SK-N-SH (cell line): ENCODE measurements at regions not wholly inside any gene's neighbourhood (a gene's known extent, or its start where the extent isn't known, plus 50 kb on each side); places are given as distances from the start of the nearest gene placed in this dataset.

Experiments
- CTCF ChIA-PET: fragments of 300-600, 350-600 bp; formaldehyde crosslinking; extraction: SDS; loops from one replicate; lab custom pipeline; 2021; lab: Yijun Ruan, JAX
- POLR2A ChIA-PET: fragments of 350-600 bp; sonication (Branson Sonifier 250); formaldehyde crosslinking; extraction: SDS; loops from one replicate; lab custom pipeline; 2020; ENCODE audit warnings: antibody characterized with exemption, inconsistent platforms; lab: Yijun Ruan, JAX
- DNase-seq: peaks from one replicate; pipeline ENCODE4 v3.0.0; 2012
- H2AFZ ChIP-seq: fragments of 200-600 bp; sonication (generic); 2 replicates; pipeline ENCODE4 v1.8.1; 2016; ENCODE audit warnings: antibody characterized with exemption, mild to moderate bottlenecking, low read depth
- H3F3A ChIP-seq: fragments of 200-600 bp; sonication (generic); replicated peaks from 2 replicates; pipeline ENCODE3; 2016; ENCODE audit warnings: antibody characterized with exemption, mild to moderate bottlenecking; ENCODE audit not compliant: insufficient read depth
- H3K27ac ChIP-seq, 2 experiments: fragments of 200-500 bp in 1 of 2; fragments of 200-600 bp in 1 of 2; sonication (Bioruptor generic) in 1 of 2; sonication (generic), shearing (Covaris generic) in 1 of 2; 2 replicates each; pipeline versions ENCODE4 v1.5.1 to v1.6.1; 2014 to 2016; ENCODE audit warnings: low read depth in 2 of 2, inconsistent platforms in 1 of 2, low read length in 1 of 2, mild to moderate bottlenecking in 1 of 2, mixed read lengths in 1 of 2
- H3K27me3 ChIP-seq: fragments of 200-600 bp; sonication (generic), shearing (Covaris generic); 2 replicates; pipeline ENCODE4 v1.6.1; 2016; ENCODE audit warnings: mixed run types; ENCODE audit not compliant: insufficient read depth
- H3K36me3 ChIP-seq, 2 experiments: fragments of 200-500 bp in 1 of 2; fragments of 200-600 bp in 1 of 2; sonication (Bioruptor generic) in 1 of 2; sonication (generic) in 1 of 2; replicated peaks in 1 of 2; 2 replicates each; pipeline versions ENCODE3 to v1.5.1; 2014 to 2016; ENCODE audit warnings: low read length in 1 of 2, mild to moderate bottlenecking in 1 of 2; ENCODE audit not compliant: insufficient read depth in 2 of 2, control insufficient read depth in 1 of 2
- H3K4me1 ChIP-seq, 2 experiments: fragments of 200-500 bp in 1 of 2; fragments of 200-600 bp in 1 of 2; sonication (Bioruptor generic) in 1 of 2; sonication (generic), shearing (Covaris generic) in 1 of 2; 2 replicates each; pipeline versions ENCODE4 v1.5.1 to v1.6.1; 2014 to 2016; ENCODE audit warnings: low read depth in 1 of 2, low read length in 1 of 2, mixed run types in 1 of 2; ENCODE audit not compliant: insufficient read depth in 2 of 2, control insufficient read depth in 1 of 2
- H3K4me2 ChIP-seq: fragments of 200-600 bp; sonication (generic), shearing (Covaris generic); 2 replicates; pipeline ENCODE4 v1.6.1; 2017; ENCODE audit warnings: mixed run types
- H3K4me3 ChIP-seq, 2 experiments: fragments of 200-500 bp in 1 of 2; fragments of 200-600 bp in 1 of 2; sonication (Bioruptor generic) in 1 of 2; sonication (generic), shearing (Covaris generic) in 1 of 2; 2 replicates each; pipeline versions ENCODE4 v1.5.1 to v1.8.1; 2014 to 2016; ENCODE audit warnings: low read depth in 2 of 2, inconsistent platforms in 1 of 2, low read length in 1 of 2, mild to moderate bottlenecking in 1 of 2, mixed read lengths in 1 of 2, moderate library complexity in 1 of 2
- H3K79me2 ChIP-seq: fragments of 200-600 bp; sonication (generic); 2 replicates; pipeline ENCODE4 v1.8.1; 2017; ENCODE audit warnings: mild to moderate bottlenecking; ENCODE audit not compliant: insufficient read depth
- H3K9ac ChIP-seq: fragments of 200-600 bp; sonication (generic); 2 replicates; pipeline ENCODE4 v1.6.1; 2017; ENCODE audit warnings: mixed run types
- H3K9me2 ChIP-seq: fragments of 200-600 bp; sonication (generic); 2 replicates; pipeline ENCODE4 v1.6.1; 2017; ENCODE audit warnings: mixed run types
- H3K9me3 ChIP-seq: fragments of 200-600 bp; sonication (generic); 2 replicates; pipeline ENCODE4 v1.6.1; 2017; ENCODE audit warnings: mixed run types, mild to moderate bottlenecking, moderate library complexity
- H4K20me1 ChIP-seq: fragments of 200-600 bp; sonication (generic); 2 replicates; pipeline ENCODE4 v1.6.1; 2017; ENCODE audit warnings: mild to moderate bottlenecking, mixed run types; ENCODE audit not compliant: insufficient read depth
- CHD2 ChIP-seq: fragments of 150-350 bp; IDR thresholded peaks from 2 replicates; pipeline ENCODE4 v1.6.1; 2018; ENCODE audit warnings: low read length; ENCODE audit not compliant: partially characterized antibody
- EP300 ChIP-seq, 2 experiments: IDR thresholded peaks; 2 replicates each; pipeline versions ENCODE4 v1.4.0 to v1.6.1; 2012; ENCODE audit warnings: borderline replicate concordance in 1 of 2, low read depth in 1 of 2, low read length in 1 of 2
- EZH2phosphoT487 ChIP-seq: fragments of 200-600 bp; sonication (generic); IDR thresholded peaks from 2 replicates; pipeline ENCODE4 v1.6.1; 2017; ENCODE audit warnings: low read depth, mixed run types, mild to moderate bottlenecking, antibody characterized with exemption, moderate library complexity, borderline replicate concordance
- FOSL2 ChIP-seq: IDR thresholded peaks from 2 replicates; pipeline ENCODE4 v1.4.0; 2012; ENCODE audit warnings: low read depth, mild to moderate bottlenecking, moderate library complexity, borderline replicate concordance
- FOXM1 ChIP-seq: IDR thresholded peaks from 2 replicates; pipeline ENCODE4 v1.4.0; 2012; ENCODE audit warnings: low read depth, mild to moderate bottlenecking
- GATA2 ChIP-seq: sonication (generic); formaldehyde crosslinking; IDR thresholded peaks from 2 replicates; pipeline ENCODE4 v1.5.0; 2020; ENCODE audit warnings: mild to moderate bottlenecking, missing genetic modification reagents
- JUND ChIP-seq: IDR thresholded peaks from 2 replicates; pipeline ENCODE4 v1.4.0; 2012
- MXI1 ChIP-seq: IDR thresholded peaks from 2 replicates; pipeline ENCODE4 v1.6.1; 2012; ENCODE audit warnings: mild to moderate bottlenecking, low read depth, low read length, improper control_type of control experiment
- NRF1 ChIP-seq: IDR thresholded peaks from 2 replicates; pipeline ENCODE4 v1.6.1; 2012; ENCODE audit warnings: low read depth, mild to moderate bottlenecking, low read length
- PBX3 ChIP-seq: IDR thresholded peaks from 2 replicates; pipeline ENCODE4; 2012
- RAD21 ChIP-seq: IDR thresholded peaks from 2 replicates; pipeline ENCODE4 v1.6.1; 2012; ENCODE audit warnings: mild to moderate bottlenecking, low read length
- RCOR1 ChIP-seq: fragments of 150-350 bp; IDR thresholded peaks from 2 replicates; pipeline ENCODE4 v1.6.1; 2017; ENCODE audit warnings: antibody characterized with exemption, low read length
- REST ChIP-seq: IDR thresholded peaks from 2 replicates; pipeline ENCODE4 v1.6.1; 2012; ENCODE audit warnings: mild to moderate bottlenecking, low read depth, low read length, moderate library complexity
- RXRA ChIP-seq: IDR thresholded peaks from 2 replicates; pipeline ENCODE4 v1.4.0; 2012; ENCODE audit warnings: low read depth, mild to moderate bottlenecking, borderline replicate concordance
- SIN3A ChIP-seq: IDR thresholded peaks from 2 replicates; pipeline ENCODE4 v1.6.1; 2012; ENCODE audit warnings: low read depth, mild to moderate bottlenecking, low read length, moderate library complexity, borderline replicate concordance
- TAF1 ChIP-seq: IDR thresholded peaks from 2 replicates; pipeline ENCODE4 v1.6.1; 2012; ENCODE audit warnings: low read depth, mild to moderate bottlenecking, low read length, moderate library complexity, borderline replicate concordance
- TCF12 ChIP-seq: IDR thresholded peaks from 2 replicates; pipeline ENCODE4 v1.4.0; 2012
- TEAD4 ChIP-seq: IDR thresholded peaks from 2 replicates; pipeline ENCODE4 v1.4.0; 2012; ENCODE audit warnings: mild to moderate bottlenecking, borderline replicate concordance; ENCODE audit not compliant: insufficient read depth
- USF2 ChIP-seq: fragments of 150-350 bp; IDR thresholded peaks from 2 replicates; pipeline ENCODE4 v1.6.1; 2017; ENCODE audit warnings: antibody characterized with exemption, low read length, low read depth, borderline replicate concordance
- ZBTB33 ChIP-seq: IDR thresholded peaks from 2 replicates; pipeline ENCODE4 v1.4.0; 2012; ENCODE audit warnings: low read depth, borderline replicate concordance
- WGBS: methylation state at CpG from one replicate; pipeline ENCODE4 v1.1.6; 2017; ENCODE audit warnings: low lambda C conversion rate; 5-methylcytosine and 5-hydroxymethylcytosine counted together

GRCh38 chr7:52080493-52080892 lies 763.9 kb upstream of the COBL start:
- Histone ChIP-seq H4K20me1 (no peaks in the 10 kb centered on the region), H3K9me2 (no peaks in the 10 kb centered on the region)
- TF ChIP-seq TCF12: no peak
- no peak for TF ChIP-seq RAD21
- no peak for TF ChIP-seq EZH2phosphoT487
- no peak for TF ChIP-seq NRF1
- TF ChIP-seq SIN3A: no peak
- no peak for TF ChIP-seq JUND
- TF ChIP-seq FOSL2: no peak
- no peak for TF ChIP-seq EP300 (IDR thresholded peaks at IDR 0.05; ENCODE audit: borderline replicate concordance in 1 of 2, low read depth in 1 of 2, low read length in 1 of 2)
- no peak for TF ChIP-seq CHD2
- TF ChIP-seq, all 33 proteins: peak for 0
- no peak overlapping the region for H2AFZ ChIP-seq
- no peaks in the 10 kb centered on the region for H3K4me1 ChIP-seq
- no peak overlapping the region for H3K4me3 ChIP-seq
- no peak overlapping the region for H3K4me2 ChIP-seq
- no peaks in the 10 kb centered on the region for H3K36me3 ChIP-seq
- no peaks in the 10 kb centered on the region for H3F3A ChIP-seq
- no peak for DNase-seq
- ChIA-PET CTCF (interaction anchor here (0.9 kb wide), 1 partner anchor 22 kb away, joined by 3 read pairs; no protein-coding TSS in a partner anchor), POLR2A (no interaction called here)
- H3K79me2 ChIP-seq: no peaks in the 10 kb centered on the region
- no peak overlapping the region for H3K27ac ChIP-seq
- 16% methylated on average over 2 of the region's 2 CpGs for WGBS
- peaks cover 11% of the 10 kb centered on the region; the same call in 1 of the 2 replicates for H3K9me3 ChIP-seq
- no peak overlapping the region for H3K9ac ChIP-seq
- no peaks in the 10 kb centered on the region for H3K27me3 ChIP-seq

- H3K4me2 ChIP-seq: no peak overlapping the region
- DNase-seq: no peak
- POLR2A ChIA-PET: no interaction called here
- H3K27ac ChIP-seq: no peak overlapping the region
- CTCF ChIA-PET: interaction anchor here (1.4 kb wide), 1 partner anchor 13 kb away, joined by 5 read pairs; no protein-coding TSS in a partner anchor
- H3K36me3 ChIP-seq: no peaks in the 10 kb centered on the region
- no peak overlapping the region for H3K9ac ChIP-seq
- no peaks in the 10 kb centered on the region for H3K27me3 ChIP-seq
- no peak overlapping the region for H3K4me3 ChIP-seq
- no peaks in the 10 kb centered on the region for H3K4me1 ChIP-seq
- no peaks in the 10 kb centered on the region for H3F3A ChIP-seq
- no peaks in the 10 kb centered on the region for H4K20me1 ChIP-seq
- H2AFZ ChIP-seq: no peak overlapping the region
- H3K79me2 ChIP-seq: no peaks in the 10 kb centered on the region
- no peaks in the 10 kb centered on the region for H3K9me2 ChIP-seq
- H3K9me3 ChIP-seq: peaks cover 11% of the 10 kb centered on the region; the same call in 1 of the 2 replicates
- TF ChIP-seq REST: no peak
- no peak for TF ChIP-seq TEAD4
- TF ChIP-seq PBX3: no peak
- TF ChIP-seq TCF12: no peak
- TF ChIP-seq FOXM1: no peak
- no peak for TF ChIP-seq USF2
- no peak for TF ChIP-seq RXRA
- no peak for TF ChIP-seq TAF1
- TF ChIP-seq CHD2: no peak
- TF ChIP-seq EZH2phosphoT487: no peak
- TF ChIP-seq FOSL2: no peak
- TF ChIP-seq EP300 (IDR thresholded peaks at IDR 0.05; ENCODE audit: borderline replicate concordance in 1 of 2, low read depth in 1 of 2, low read length in 1 of 2): no peak
- no peak for TF ChIP-seq ZBTB33
- TF ChIP-seq RCOR1: no peak
- no peak for TF ChIP-seq GATA2 (CRISPR knock-in tag)
- TF ChIP-seq RAD21: no peak
- TF ChIP-seq MXI1: no peak
These were observed 763.1 kb upstream of the COBL start for GRCh38 chr7:52079726-52080125.
